GM12878 (cell line): ENCODE measurements at regions not wholly inside any gene's neighbourhood (a gene's known extent, or its start where the extent isn't known, plus 50 kb on each side); places are given as distances from the start of the nearest gene placed in this dataset.

Source experiments
- BCL11A ChIP-seq: IDR thresholded peaks from 2 replicates; pipeline ENCODE4 v1.6.1; 2011; ENCODE audit warnings: low read depth, low read length
- BMI1 ChIP-seq: fragments of 450-650 bp; IDR thresholded peaks from 2 replicates; pipeline ENCODE4 v1.6.1; 2016; ENCODE audit warnings: mild to moderate bottlenecking, moderate library complexity, borderline replicate concordance
- EGR1 ChIP-seq, 2 experiments: IDR thresholded peaks; 1 replicate in 1 of 2; 2 replicates in 1 of 2; pipeline ENCODE4 v1.6.1; 2011 to 2012; ENCODE audit warnings: low read depth in 2 of 2, low read length in 2 of 2, borderline replicate concordance in 1 of 2, mild to moderate bottlenecking in 1 of 2, moderate library complexity in 1 of 2
- GABPA ChIP-seq: IDR thresholded peaks from 2 replicates; pipeline ENCODE4 v1.6.1; 2014; ENCODE audit warnings: antibody characterized with exemption, low read depth, mild to moderate bottlenecking, inconsistent platforms
- MTA2 ChIP-seq: fragments of 450-650 bp; IDR thresholded peaks from 2 replicates; pipeline ENCODE4 v1.6.1; 2016; ENCODE audit warnings: low read depth, mild to moderate bottlenecking, moderate library complexity
- NR2C2 ChIP-seq: IDR thresholded peaks from 2 replicates; pipeline ENCODE4 v1.6.1; 2011; ENCODE audit warnings: borderline replicate concordance, low read depth; ENCODE audit not compliant: control insufficient read depth, insufficient read length
- POLR2AphosphoS5 ChIP-seq: IDR thresholded peaks from 2 replicates; pipeline ENCODE4 v1.6.1; 2011; ENCODE audit warnings: mild to moderate bottlenecking, low read length, inconsistent platforms
- RFX5 ChIP-seq: IDR thresholded peaks from 2 replicates; pipeline ENCODE4 v1.6.1; 2011; ENCODE audit warnings: low read depth, low read length, improper control_type of control experiment
- ZNF622 ChIP-seq: fragments of 450-650 bp; IDR thresholded peaks from 2 replicates; pipeline ENCODE4 v1.6.1; 2017; ENCODE audit warnings: mild to moderate bottlenecking, inconsistent platforms
- TF ChIP-seq, protein P1 (sequence below), 3 experiments: IDR thresholded peaks in 2 of 3; conservative IDR thresholded peaks in 1 of 3; 2 replicates each; pipeline ENCODE4 v1.5.1; 2011; ENCODE audit warnings: low read depth in 3 of 3, low read length in 3 of 3, mild to moderate bottlenecking in 3 of 3, control low read depth in 2 of 3, moderate library complexity in 2 of 3, inconsistent platforms in 1 of 3, mixed read lengths in 1 of 3; ENCODE audit not compliant: control insufficient read depth in 2 of 3, insufficient read depth in 1 of 3; ENCODE audit errors: extremely low read depth in 1 of 3

DNA sequence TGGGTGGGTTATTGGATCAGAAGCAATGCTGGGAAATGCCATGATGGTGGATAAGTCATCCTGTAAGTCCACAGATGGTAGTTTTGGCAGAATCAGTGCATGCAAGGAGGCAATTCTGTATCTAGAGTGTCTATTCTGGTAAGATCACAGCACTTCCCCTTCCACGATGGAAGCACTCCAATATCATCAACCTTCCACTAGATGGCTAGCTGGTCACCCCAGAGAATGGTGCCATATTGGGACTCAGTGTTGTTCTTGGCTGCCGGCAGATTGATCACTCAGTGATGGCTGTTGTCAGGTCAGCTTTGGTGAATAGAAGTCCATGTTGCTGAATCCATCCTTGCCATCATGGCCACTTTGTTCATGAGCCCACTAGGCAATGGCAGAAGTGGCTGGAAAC is 553.5 kb downstream of the CSNK1G3 start:
- TF ChIP-seq RFX5, result no peak
- TF ChIP-seq GABPA, result no peak
- no peak for TF ChIP-seq POLR2AphosphoS5
- no peak for TF ChIP-seq BMI1
- TF ChIP-seq ZNF622, result no peak
- TF ChIP-seq BCL11A, result no peak
- TF ChIP-seq, protein P1, sequence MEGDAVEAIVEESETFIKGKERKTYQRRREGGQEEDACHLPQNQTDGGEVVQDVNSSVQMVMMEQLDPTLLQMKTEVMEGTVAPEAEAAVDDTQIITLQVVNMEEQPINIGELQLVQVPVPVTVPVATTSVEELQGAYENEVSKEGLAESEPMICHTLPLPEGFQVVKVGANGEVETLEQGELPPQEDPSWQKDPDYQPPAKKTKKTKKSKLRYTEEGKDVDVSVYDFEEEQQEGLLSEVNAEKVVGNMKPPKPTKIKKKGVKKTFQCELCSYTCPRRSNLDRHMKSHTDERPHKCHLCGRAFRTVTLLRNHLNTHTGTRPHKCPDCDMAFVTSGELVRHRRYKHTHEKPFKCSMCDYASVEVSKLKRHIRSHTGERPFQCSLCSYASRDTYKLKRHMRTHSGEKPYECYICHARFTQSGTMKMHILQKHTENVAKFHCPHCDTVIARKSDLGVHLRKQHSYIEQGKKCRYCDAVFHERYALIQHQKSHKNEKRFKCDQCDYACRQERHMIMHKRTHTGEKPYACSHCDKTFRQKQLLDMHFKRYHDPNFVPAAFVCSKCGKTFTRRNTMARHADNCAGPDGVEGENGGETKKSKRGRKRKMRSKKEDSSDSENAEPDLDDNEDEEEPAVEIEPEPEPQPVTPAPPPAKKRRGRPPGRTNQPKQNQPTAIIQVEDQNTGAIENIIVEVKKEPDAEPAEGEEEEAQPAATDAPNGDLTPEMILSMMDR (IDR thresholded peaks at IDR 0.05 in 2 of 3, conservative IDR thresholded peaks at IDR 0.05 in 1 of 3; ENCODE audit: control insufficient read depth in 2 of 3, extremely low read depth in 1 of 3, insufficient read depth in 1 of 3, low read depth in 3 of 3, low read length in 3 of 3), result peak in 1 of 3 experiments; percentile 20; a peak in 1 of 6 replicates
- no peak for TF ChIP-seq NR2C2
- TF ChIP-seq MTA2, result no peak
- no peak for TF ChIP-seq EGR1 (IDR thresholded peaks at IDR 0.05; ENCODE audit: borderline replicate concordance in 1 of 2, low read depth in 2 of 2, low read length in 2 of 2)
